Smooth muscle cell (in vitro differentiated cells): ENCODE measurements at regions not wholly inside any gene's neighbourhood (a gene's known extent, or its start where the extent isn't known, plus 50 kb on each side); places are given as distances from the start of the nearest gene placed in this dataset.

Experiments
- DNase-seq: peaks from one replicate; lab custom pipeline; 2025; ENCODE audit not compliant: unreplicated experiment; lab: John Stamatoyannopoulos, UW
- H2AFZ ChIP-seq: fragments of 200-600 bp; sonication (generic); 2 replicates; pipeline ENCODE4 v1.6.0; 2016; ENCODE audit warnings: antibody characterized with exemption, low read depth, mild to moderate bottlenecking
- H3F3A ChIP-seq: fragments of 200-600 bp; sonication (generic); 2 replicates; pipeline ENCODE4 v1.6.0; 2017; ENCODE audit warnings: antibody characterized with exemption, low read depth
- H3K27ac ChIP-seq: fragments of 200-600 bp; sonication (generic); 2 replicates; pipeline ENCODE4 v1.5.1; 2016; ENCODE audit warnings: low read depth, mild to moderate bottlenecking
- H3K27me3 ChIP-seq: fragments of 200-600 bp; sonication (generic); 2 replicates; pipeline ENCODE4 v1.6.1; 2016; ENCODE audit warnings: low read depth, mild to moderate bottlenecking
- H3K36me3 ChIP-seq: fragments of 200-600 bp; sonication (generic); 2 replicates; pipeline ENCODE4 v1.5.1; 2016; ENCODE audit warnings: low read depth
- H3K4me1 ChIP-seq: fragments of 200-600 bp; sonication (generic); 2 replicates; pipeline ENCODE4 v1.5.1; 2016; ENCODE audit warnings: low read depth
- H3K4me2 ChIP-seq: fragments of 200-600 bp; sonication (generic); 2 replicates; pipeline ENCODE4 v1.6.0; 2016; ENCODE audit warnings: mild to moderate bottlenecking
- H3K4me3 ChIP-seq: fragments of 200-600 bp; sonication (generic); 2 replicates; pipeline ENCODE4 v1.5.1; 2016; ENCODE audit warnings: mild to moderate bottlenecking
- H3K79me2 ChIP-seq: fragments of 200-600 bp; sonication (generic); 2 replicates; pipeline ENCODE4 v1.6.0; 2016; ENCODE audit warnings: low read depth, mild to moderate bottlenecking
- H3K9ac ChIP-seq: fragments of 200-600 bp; sonication (generic); 2 replicates; pipeline ENCODE4 v1.6.0; 2016; ENCODE audit warnings: low read depth
- H3K9me3 ChIP-seq: fragments of 200-600 bp; sonication (generic); replicated peaks from 2 replicates; pipeline ENCODE4 v1.5.1; 2016; ENCODE audit warnings: low read depth
- H4K20me1 ChIP-seq: fragments of 200-600 bp; sonication (generic); 2 replicates; pipeline ENCODE4 v1.6.0; 2016; ENCODE audit warnings: low read depth
- CTCF ChIP-seq: fragments of 200-600 bp; sonication (generic); IDR thresholded peaks from 2 replicates; pipeline ENCODE4 v1.5.1; 2017; ENCODE audit warnings: borderline replicate concordance, mild to moderate bottlenecking, antibody characterized with exemption; ENCODE audit not compliant: insufficient read depth, poor library complexity, severe bottlenecking
- WGBS: methylation state at CpG from one replicate; pipeline ENCODE4 v1.1.7; 2016; ENCODE audit warnings: low lambda C conversion rate; 5-methylcytosine and 5-hydroxymethylcytosine counted together

GRCh38 chr5:6086871-6087270 is 291.5 kb downstream of the MED10 start:
- H3K9me3 ChIP-seq: no peaks in the 10 kb centered on the region
- no peak overlapping the region for H3K27ac ChIP-seq
- no peak for DNase-seq
- no peaks in the 10 kb centered on the region for H3K36me3 ChIP-seq
- no peaks in the 10 kb centered on the region for H3K79me2 ChIP-seq
- H4K20me1 ChIP-seq: no peaks in the 10 kb centered on the region
- WGBS: 92% methylated on average over 4 of the region's 4 CpGs
- no peaks in the 10 kb centered on the region for H3K4me1 ChIP-seq
- H3K4me2 ChIP-seq: no peak overlapping the region
- no peak overlapping the region for H3K9ac ChIP-seq
- TF ChIP-seq CTCF: no peak
- H3F3A ChIP-seq: no peaks in the 10 kb centered on the region
- no peak overlapping the region for H3K4me3 ChIP-seq
- H3K27me3 ChIP-seq: no peaks in the 10 kb centered on the region
- no peak overlapping the region for H2AFZ ChIP-seq

- H3F3A ChIP-seq: no peaks in the 10 kb centered on the region
- no peak overlapping the region for H3K4me3 ChIP-seq
- no peak for TF ChIP-seq CTCF
- no peak for DNase-seq
- H3K27ac ChIP-seq: no peak overlapping the region
- no peaks in the 10 kb centered on the region for H3K4me1 ChIP-seq
- 74% methylated on average over 9 of the region's 9 CpGs for WGBS
- no peaks in the 10 kb centered on the region for H3K27me3 ChIP-seq
- H3K79me2 ChIP-seq: no peaks in the 10 kb centered on the region
- no peak overlapping the region for H3K9ac ChIP-seq
- no peaks in the 10 kb centered on the region for H3K36me3 ChIP-seq
- no peaks in the 10 kb centered on the region for H4K20me1 ChIP-seq
- no peaks in the 10 kb centered on the region for H3K9me3 ChIP-seq
- no peak overlapping the region for H3K4me2 ChIP-seq
- no peak overlapping the region for H2AFZ ChIP-seq
These were observed 292.9 kb downstream of the MED10 start for GRCh38 chr5:6085341-6085860.

- Histone ChIP-seq H3K36me3 (no peaks in the 10 kb centered on the region), H2AFZ (no peak overlapping the region), H4K20me1 (no peaks in the 10 kb centered on the region), H3K27ac (no peak overlapping the region), H3F3A (no peaks in the 10 kb centered on the region), H3K79me2 (no peaks in the 10 kb centered on the region), H3K9ac (no peak overlapping the region), H3K4me3 (no peak overlapping the region), H3K4me1 (no peaks in the 10 kb centered on the region), H3K4me2 (no peak overlapping the region), H3K27me3 (no peaks in the 10 kb centered on the region), H3K9me3 (no peaks in the 10 kb centered on the region)
- 93% methylated on average over 2 of the region's 2 CpGs for WGBS
- no peak for TF ChIP-seq CTCF
- no peak for DNase-seq
These were observed 293.5 kb downstream of the MED10 start for GRCh38 chr5:6084836-6085235.

- WGBS: 88% methylated on average over 8 of the region's 8 CpGs
- no peaks in the 10 kb centered on the region for H3K4me1 ChIP-seq
- no peaks in the 10 kb centered on the region for H3K27me3 ChIP-seq
- no peaks in the 10 kb centered on the region for H3F3A ChIP-seq
- H3K9me3 ChIP-seq: no peaks in the 10 kb centered on the region
- H3K4me3 ChIP-seq: no peak overlapping the region
- DNase-seq: no peak
- no peak overlapping the region for H3K27ac ChIP-seq
- no peaks in the 10 kb centered on the region for H4K20me1 ChIP-seq
- H3K9ac ChIP-seq: no peak overlapping the region
- H3K79me2 ChIP-seq: no peaks in the 10 kb centered on the region
- no peak overlapping the region for H3K4me2 ChIP-seq
- no peaks in the 10 kb centered on the region for H3K36me3 ChIP-seq
- no peak for TF ChIP-seq CTCF
- no peak overlapping the region for H2AFZ ChIP-seq
These were observed 294.0 kb downstream of the MED10 start for GRCh38 chr5:6084376-6084775.
